IPS-18a (cell line): ENCODE measurements at regions not wholly inside any gene's neighbourhood (a gene's known extent, or its start where the extent isn't known, plus 50 kb on each side); places are given as distances from the start of the nearest gene placed in this dataset.

ENCODE experiments used
- H3K27ac ChIP-seq: one replicate; pipeline ENCODE4 v1.5.1; 2013; ENCODE audit warnings: low read length
- H3K27me3 ChIP-seq: one replicate; pipeline ENCODE4 v1.6.1; 2013; ENCODE audit warnings: mild to moderate bottlenecking, low read length; ENCODE audit not compliant: control insufficient read depth, insufficient read depth
- H3K36me3 ChIP-seq: one replicate; pipeline ENCODE4 v1.6.1; 2013; ENCODE audit warnings: low read depth, low read length; ENCODE audit not compliant: control insufficient read depth
- H3K4me1 ChIP-seq: one replicate; pipeline ENCODE4 v1.6.1; 2013; ENCODE audit warnings: low read depth, low read length; ENCODE audit not compliant: control insufficient read depth
- H3K4me3 ChIP-seq: one replicate; pipeline ENCODE4 v1.5.1; 2013; ENCODE audit warnings: low read length
- H3K9ac ChIP-seq: one replicate; pipeline ENCODE4 v1.6.1; 2013; ENCODE audit warnings: mild to moderate bottlenecking, low read length, moderate library complexity
- H3K9me3 ChIP-seq: one replicate; pipeline ENCODE4 v1.6.1; 2013; ENCODE audit warnings: low read depth, low read length; ENCODE audit not compliant: control insufficient read depth

- Histone ChIP-seq H3K4me1 (no peaks in the 10 kb centered on the region), H3K27me3 (no peaks in the 10 kb centered on the region), H3K36me3 (no peaks in the 10 kb centered on the region), H3K9me3 (no peaks in the 10 kb centered on the region), H3K4me3 (no peak overlapping the region), H3K27ac (no peak overlapping the region), H3K9ac (no peak overlapping the region)
These were observed 358.7 kb downstream of the LTN1 start for GRCh38 chr21:28633839-28634555.

- Histone ChIP-seq H3K27ac (no peak overlapping the region), H3K9ac (no peak overlapping the region), H3K36me3 (no peaks in the 10 kb centered on the region), H3K27me3 (no peaks in the 10 kb centered on the region), H3K4me3 (no peak overlapping the region), H3K4me1 (no peaks in the 10 kb centered on the region), H3K9me3 (no peaks in the 10 kb centered on the region)
These were observed 359.8 kb downstream of the LTN1 start for GRCh38 chr21:28632755-28633408.

- Histone ChIP-seq H3K9ac (no peak overlapping the region), H3K4me1 (no peaks in the 10 kb centered on the region), H3K9me3 (no peaks in the 10 kb centered on the region), H3K27ac (no peak overlapping the region), H3K4me3 (no peak overlapping the region), H3K27me3 (no peaks in the 10 kb centered on the region), H3K36me3 (no peaks in the 10 kb centered on the region)
These were observed 365.0 kb downstream of the LTN1 start for GRCh38 chr21:28627691-28628090.

- H3K27ac ChIP-seq = no peak overlapping the region
- no peaks in the 10 kb centered on the region for H3K4me1 ChIP-seq
- no peaks in the 10 kb centered on the region for H3K9me3 ChIP-seq
- H3K9ac ChIP-seq = no peak overlapping the region
- H3K36me3 ChIP-seq = no peaks in the 10 kb centered on the region
- no peak overlapping the region for H3K4me3 ChIP-seq
- no peaks in the 10 kb centered on the region for H3K27me3 ChIP-seq
These were observed 365.4 kb downstream of the LTN1 start for GRCh38 chr21:28627261-28627660.

GRCh38 chr21:28624626-28625025 lies 368.1 kb downstream of the LTN1 start:
- Histone ChIP-seq H3K4me3 (no peak overlapping the region), H3K27me3 (no peaks in the 10 kb centered on the region), H3K36me3 (no peaks in the 10 kb centered on the region), H3K4me1 (no peaks in the 10 kb centered on the region), H3K9ac (no peak overlapping the region), H3K9me3 (no peaks in the 10 kb centered on the region), H3K27ac (no peak overlapping the region)

- no peaks in the 10 kb centered on the region for H3K27me3 ChIP-seq
- no peak overlapping the region for H3K27ac ChIP-seq
- no peak overlapping the region for H3K9ac ChIP-seq
- H3K9me3 ChIP-seq = no peaks in the 10 kb centered on the region
- peaks cover 3% of the 10 kb centered on the region for H3K4me1 ChIP-seq
- no peak overlapping the region for H3K4me3 ChIP-seq
- H3K36me3 ChIP-seq = no peaks in the 10 kb centered on the region
These were observed 375.4 kb downstream of the LTN1 start for GRCh38 chr21:28617300-28617699.

- H3K9me3 ChIP-seq = no peaks in the 10 kb centered on the region
- no peak overlapping the region for H3K9ac ChIP-seq
- H3K27ac ChIP-seq = no peak overlapping the region
- no peaks in the 10 kb centered on the region for H3K27me3 ChIP-seq
- H3K36me3 ChIP-seq = no peaks in the 10 kb centered on the region
- peaks cover 3% of the 10 kb centered on the region for H3K4me1 ChIP-seq
- no peak overlapping the region for H3K4me3 ChIP-seq
These were observed 377.4 kb downstream of the LTN1 start for GRCh38 chr21:28615276-28615675.

- no peak overlapping the region for H3K27ac ChIP-seq
- H3K4me1 ChIP-seq = peaks cover 3% of the 10 kb centered on the region
- no peak overlapping the region for H3K4me3 ChIP-seq
- no peaks in the 10 kb centered on the region for H3K36me3 ChIP-seq
- no peaks in the 10 kb centered on the region for H3K27me3 ChIP-seq
- no peak overlapping the region for H3K9ac ChIP-seq
- H3K9me3 ChIP-seq = no peaks in the 10 kb centered on the region
These were observed 377.9 kb downstream of the LTN1 start for GRCh38 chr21:28614791-28615190.

GRCh38 chr21:28608646-28609045 lies 384.0 kb downstream of the LTN1 start:
- no peak overlapping the region for H3K9ac ChIP-seq
- H3K27ac ChIP-seq = no peak overlapping the region
- H3K4me3 ChIP-seq = no peak overlapping the region
- H3K36me3 ChIP-seq = no peaks in the 10 kb centered on the region
- H3K27me3 ChIP-seq = no peaks in the 10 kb centered on the region
- no peaks in the 10 kb centered on the region for H3K9me3 ChIP-seq
- no peaks in the 10 kb centered on the region for H3K4me1 ChIP-seq

GRCh38 chr21:28607545-28607944 lies 385.1 kb downstream of the LTN1 start:
- no peaks in the 10 kb centered on the region for H3K9me3 ChIP-seq

GRCh38 chr21:28604946-28605537 lies 387.6 kb downstream of the LTN1 start:
- H3K9me3 ChIP-seq = no peaks in the 10 kb centered on the region
- no peaks in the 10 kb centered on the region for H3K27me3 ChIP-seq
- H3K4me3 ChIP-seq = no peak overlapping the region
- no peaks in the 10 kb centered on the region for H3K4me1 ChIP-seq
- H3K36me3 ChIP-seq = no peaks in the 10 kb centered on the region
- H3K27ac ChIP-seq = no peak overlapping the region
- no peak overlapping the region for H3K9ac ChIP-seq

More at GRCh38 chr21:28607545-28607944, 385.1 kb downstream of the LTN1 start:
- Histone ChIP-seq H3K27ac (no peak overlapping the region), H3K27me3 (no peaks in the 10 kb centered on the region), H3K36me3 (no peaks in the 10 kb centered on the region), H3K9ac (no peak overlapping the region), H3K4me1 (no peaks in the 10 kb centered on the region), H3K4me3 (no peak overlapping the region)

GRCh38 chr21:28602546-28602945 lies 390.1 kb downstream of the LTN1 start:
- H3K9me3 ChIP-seq = peaks cover 5% of the 10 kb centered on the region

More at GRCh38 chr21:28602546-28602945, 390.1 kb downstream of the LTN1 start:
- Histone ChIP-seq H3K9ac (no peak overlapping the region), H3K4me1 (no peaks in the 10 kb centered on the region), H3K4me3 (no peak overlapping the region), H3K36me3 (no peaks in the 10 kb centered on the region), H3K27ac (no peak overlapping the region), H3K27me3 (no peaks in the 10 kb centered on the region)
